D721Med (cell line): ENCODE measurements at regions not wholly inside any gene's neighbourhood (a gene's known extent, or its start where the extent isn't known, plus 50 kb on each side); places are given as distances from the start of the nearest gene placed in this dataset.
"Not testable (repeated sequence)": the region's sequence is repeated elsewhere in the genome, so short reads cannot be mapped to it uniquely, and the experiment has no call there.

Experiments
- DNase-seq: peaks from one replicate; pipeline ENCODE4 v3.0.0; 2011; ENCODE audit warnings: low spot score; ENCODE audit not compliant: insufficient read length
- FAIRE-seq: peaks from 2 replicates; lab custom pipeline; 2011; peaks lifted over from hg19 to GRCh38; lab: Jason Lieb, UNC
- CTCF ChIP-seq: IDR thresholded peaks from 2 replicates; pipeline ENCODE4 v1.5.1; 2012; ENCODE audit warnings: mild to moderate bottlenecking, control low read depth; ENCODE audit not compliant: insufficient read depth; ENCODE audit errors: missing control alignments

- DNase-seq (no peak), FAIRE-seq (no peak)
- TF ChIP-seq CTCF: no peak
Observed at GRCh38 chr1:121558514-121558913, 373.7 kb downstream of the SRGAP2C start.

GRCh38 chr1:121566346-121566745 is 381.6 kb downstream of the SRGAP2C start:
- no peak for DNase-seq
- FAIRE-seq: no peak
- no peak for TF ChIP-seq CTCF

DNA sequence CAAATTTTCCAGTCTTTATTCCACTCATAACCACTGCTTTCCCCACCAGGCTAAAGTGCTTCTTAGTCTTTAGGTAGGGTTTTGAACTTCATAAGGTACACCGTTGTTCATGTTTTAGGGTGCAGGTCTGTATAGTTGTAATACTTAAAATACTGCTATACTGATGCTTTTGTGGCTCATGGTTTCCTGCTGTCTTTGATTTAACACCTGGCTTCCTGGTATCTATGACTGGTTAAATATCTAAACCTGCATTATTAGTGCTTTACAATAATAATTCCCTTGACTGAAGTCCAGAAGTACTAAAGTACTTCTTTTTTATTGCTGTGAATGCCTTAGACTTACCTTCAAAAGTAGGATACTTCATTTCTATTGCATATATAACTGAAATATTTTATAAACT is 384.7 kb downstream of the SRGAP2C start:
- no peak for DNase-seq
- no peak for FAIRE-seq
- TF ChIP-seq CTCF: no peak

- FAIRE-seq, DNase-seq: not testable (repeated sequence)
Observed at GRCh38 chr1:121573881-121574504, 389.2 kb downstream of the SRGAP2C start.

DNA sequence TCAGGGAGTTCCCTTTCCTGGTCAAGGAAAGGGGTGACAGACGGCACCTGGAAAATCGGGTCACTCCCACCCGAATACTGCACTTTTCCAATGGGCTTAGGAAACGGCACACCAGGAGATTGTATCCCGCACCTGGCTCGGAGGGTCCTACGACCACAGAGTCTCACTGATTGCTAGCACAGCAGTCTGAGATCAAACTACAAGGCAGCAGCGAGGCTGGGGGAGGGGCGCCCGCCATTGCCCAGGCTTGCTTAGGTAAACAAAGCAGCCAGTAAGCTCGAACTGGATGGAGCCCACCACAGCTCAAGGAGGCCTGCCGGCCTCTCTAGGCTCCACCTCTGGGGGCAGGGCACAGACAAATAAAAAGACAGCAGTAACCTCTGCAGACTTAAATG is 389.7 kb downstream of the SRGAP2C start:
- not testable (repeated sequence) for FAIRE-seq, DNase-seq

GRCh38 chr1:121582898-121583297 is 398.1 kb downstream of the SRGAP2C start:
- FAIRE-seq, DNase-seq: not testable (repeated sequence)

DNA sequence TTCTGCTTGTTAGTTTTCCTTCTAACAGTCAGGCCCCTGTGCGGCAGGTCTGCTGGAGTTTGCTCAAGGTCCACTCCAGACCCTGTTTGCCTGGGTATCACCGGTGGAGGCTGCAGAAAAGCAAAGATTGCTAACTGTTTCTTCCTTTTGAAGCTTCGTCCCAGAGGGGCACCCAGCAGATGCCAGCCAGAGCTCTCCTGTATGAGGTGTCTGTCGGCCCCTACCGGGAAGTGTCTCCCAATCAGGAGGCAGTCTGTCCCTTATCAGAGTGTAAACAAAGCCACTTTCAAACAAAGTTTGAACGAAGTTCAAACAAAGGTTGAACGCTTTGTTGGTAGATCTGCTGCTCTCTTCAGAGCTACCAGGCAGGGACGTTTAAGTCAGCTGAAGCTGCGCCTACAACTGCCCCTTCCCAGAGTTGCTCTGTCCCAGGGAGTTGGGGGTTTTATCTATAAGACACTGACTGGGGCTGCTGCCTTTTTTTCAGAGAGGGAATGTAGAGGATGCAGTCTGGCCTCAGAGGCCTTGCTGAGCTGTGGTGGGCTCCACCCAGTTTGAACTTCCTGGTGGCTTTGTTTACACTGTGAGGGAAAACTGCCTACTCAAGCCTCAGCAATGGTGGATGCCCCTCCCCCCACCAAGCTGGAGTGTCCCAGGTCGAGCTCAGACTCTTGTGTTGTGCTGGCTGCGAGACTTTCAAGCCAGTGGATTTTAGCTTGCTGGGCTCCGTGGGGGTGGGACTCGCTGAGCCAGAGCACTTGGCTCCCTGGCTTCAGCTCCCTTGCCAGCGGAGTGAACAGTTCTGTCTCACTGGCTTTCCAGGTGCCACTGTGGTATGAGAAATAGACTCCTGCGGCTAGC is 401.8 kb downstream of the SRGAP2C start:
- no peak for FAIRE-seq
- DNase-seq: no peak
- TF ChIP-seq CTCF: no peak

GRCh38 chr1:121587230-121587569 is 402.4 kb downstream of the SRGAP2C start:
- DNase-seq: no peak

More at GRCh38 chr1:121587230-121587569, 402.4 kb downstream of the SRGAP2C start:
- FAIRE-seq: no peak
- no peak for TF ChIP-seq CTCF
